ENCODE measurements at regions not wholly inside any gene's neighbourhood (a gene's known extent, or its start where the extent isn't known, plus 50 kb on each side); places are given as distances from the start of the nearest gene placed in this dataset.

DNA sequence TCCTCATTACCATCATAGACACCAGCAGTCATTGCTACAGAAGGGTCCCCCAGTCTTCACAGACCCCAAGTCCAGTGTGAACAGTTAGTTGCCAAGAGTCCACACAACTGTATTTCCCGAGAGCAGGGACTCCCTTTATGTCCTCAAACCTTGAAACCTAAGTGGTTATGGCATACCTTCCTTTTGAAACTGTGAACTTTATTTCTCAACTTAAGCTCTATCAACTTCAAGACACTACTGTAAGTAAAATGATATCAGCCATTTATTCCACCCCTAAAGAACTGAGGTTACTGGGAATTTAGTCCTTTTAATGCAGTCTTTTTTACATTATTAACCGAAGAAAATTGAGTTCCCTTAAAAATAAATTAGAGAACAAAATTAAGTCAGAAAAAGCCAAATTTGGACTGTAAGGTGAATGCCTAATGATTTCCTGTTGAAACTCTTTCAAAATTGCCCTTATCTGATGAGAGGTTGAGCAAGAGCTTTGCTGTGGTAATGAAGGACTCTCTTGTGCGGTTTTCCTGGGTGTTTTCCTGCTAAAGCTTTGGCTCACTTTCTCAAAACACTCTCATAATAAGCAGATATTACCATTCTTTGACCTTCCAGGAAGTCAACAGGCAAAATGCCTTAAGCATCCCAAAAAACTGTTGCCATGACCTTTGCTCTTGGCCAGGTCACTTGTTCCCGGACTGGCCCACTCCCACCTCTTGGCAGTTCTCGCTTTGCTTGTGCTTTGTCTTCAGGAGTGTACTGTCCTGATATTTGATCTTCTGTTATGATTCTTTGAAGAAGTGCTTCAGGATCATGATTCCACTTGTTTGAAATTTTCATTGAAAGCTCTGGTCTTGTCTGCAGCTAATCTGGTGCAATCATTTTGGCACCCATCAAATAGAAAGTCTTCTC is 765.4 kb upstream of the ANO3 start:
- TF ChIP-seq POLR2A (IDR thresholded peaks at IDR 0.05), result no peak
- TF ChIP-seq, protein P1, sequence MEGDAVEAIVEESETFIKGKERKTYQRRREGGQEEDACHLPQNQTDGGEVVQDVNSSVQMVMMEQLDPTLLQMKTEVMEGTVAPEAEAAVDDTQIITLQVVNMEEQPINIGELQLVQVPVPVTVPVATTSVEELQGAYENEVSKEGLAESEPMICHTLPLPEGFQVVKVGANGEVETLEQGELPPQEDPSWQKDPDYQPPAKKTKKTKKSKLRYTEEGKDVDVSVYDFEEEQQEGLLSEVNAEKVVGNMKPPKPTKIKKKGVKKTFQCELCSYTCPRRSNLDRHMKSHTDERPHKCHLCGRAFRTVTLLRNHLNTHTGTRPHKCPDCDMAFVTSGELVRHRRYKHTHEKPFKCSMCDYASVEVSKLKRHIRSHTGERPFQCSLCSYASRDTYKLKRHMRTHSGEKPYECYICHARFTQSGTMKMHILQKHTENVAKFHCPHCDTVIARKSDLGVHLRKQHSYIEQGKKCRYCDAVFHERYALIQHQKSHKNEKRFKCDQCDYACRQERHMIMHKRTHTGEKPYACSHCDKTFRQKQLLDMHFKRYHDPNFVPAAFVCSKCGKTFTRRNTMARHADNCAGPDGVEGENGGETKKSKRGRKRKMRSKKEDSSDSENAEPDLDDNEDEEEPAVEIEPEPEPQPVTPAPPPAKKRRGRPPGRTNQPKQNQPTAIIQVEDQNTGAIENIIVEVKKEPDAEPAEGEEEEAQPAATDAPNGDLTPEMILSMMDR (IDR thresholded peaks at IDR 0.05), result no peak
